HEK293 (cell line): ENCODE measurements at regions not wholly inside any gene's neighbourhood (a gene's known extent, or its start where the extent isn't known, plus 50 kb on each side); places are given as distances from the start of the nearest gene placed in this dataset.

Source experiments
- CTCF ChIA-PET: fragments of 350-600 bp; formaldehyde crosslinking; extraction: SDS; loops from one replicate; lab custom pipeline; 2021; ENCODE audit warnings: antibody characterized with exemption; lab: Yijun Ruan, JAX
- POLR2A ChIA-PET: fragments of 300-600 bp; formaldehyde crosslinking; extraction: SDS; loops from one replicate; lab custom pipeline; 2020; ENCODE audit warnings: antibody characterized with exemption, inconsistent platforms; lab: Yijun Ruan, JAX
- H3K27ac ChIP-seq: fragments of 200-500 bp; sonication (Bioruptor generic); 2 replicates; pipeline ENCODE4 v1.5.1; 2014; ENCODE audit warnings: low read depth, low read length, control low read depth, inconsistent platforms; ENCODE audit errors: extremely low read depth
- H3K36me3 ChIP-seq, 2 experiments: fragments of 200-500 bp in 1 of 2; sonication (Bioruptor generic) in 1 of 2; 1 replicate in 1 of 2; 2 replicates in 1 of 2; pipeline ENCODE4 v1.5.1; 2014 to 2017; ENCODE audit warnings: inconsistent platforms in 2 of 2, low read length in 2 of 2; ENCODE audit not compliant: control insufficient read depth in 2 of 2, insufficient read depth in 1 of 2
- H3K4me1 ChIP-seq: fragments of 200-500 bp; sonication (Bioruptor generic); 2 replicates; pipeline ENCODE4 v1.5.1; 2014; ENCODE audit warnings: mild to moderate bottlenecking, low read length, inconsistent platforms; ENCODE audit not compliant: control insufficient read depth, insufficient read depth
- H3K4me3 ChIP-seq: 2 replicates; pipeline ENCODE4 v1.5.1; 2011; ENCODE audit warnings: low read depth, mild to moderate bottlenecking, control low read depth, low read length, moderate library complexity
- H3K9me3 ChIP-seq: fragments of 200-500 bp; sonication (Bioruptor generic); 2 replicates; pipeline ENCODE4 v1.5.1; 2014; ENCODE audit warnings: low read depth, low read length, inconsistent platforms; ENCODE audit not compliant: control insufficient read depth, insufficient read depth
- BCL11A ChIP-seq: fragments of 450-650 bp; formaldehyde crosslinking; IDR thresholded peaks from 2 replicates; pipeline ENCODE4 v1.5.1; 2016; ENCODE audit warnings: low read depth, missing biosample characterization, missing genetic modification characterization
- BCL11B ChIP-seq: fragments of 450-650 bp; formaldehyde crosslinking; IDR thresholded peaks from 2 replicates; pipeline ENCODE4 v1.5.1; 2016; ENCODE audit warnings: low read depth, missing biosample characterization, missing genetic modification characterization
- HOXA7 ChIP-seq: sonication (generic); formaldehyde crosslinking; IDR thresholded peaks from 2 replicates; pipeline ENCODE4 v1.8.1; 2022; ENCODE audit warnings: missing genetic modification reagents, borderline replicate concordance
- RBAK ChIP-seq: fragments of 450-650 bp; formaldehyde crosslinking; IDR thresholded peaks from 2 replicates; pipeline ENCODE4 v1.5.1; 2016; ENCODE audit warnings: missing biosample characterization, missing genetic modification characterization
- YY1 ChIP-seq: fragments of 450-650 bp; formaldehyde crosslinking; IDR thresholded peaks from 2 replicates; pipeline ENCODE4 v1.5.1; 2018; ENCODE audit warnings: missing biosample characterization, missing genetic modification characterization
- ZNF132 ChIP-seq: fragments of 450-650 bp; formaldehyde crosslinking; IDR thresholded peaks from 2 replicates; pipeline ENCODE4 v1.5.1; 2017; ENCODE audit warnings: missing biosample characterization, missing genetic modification characterization, borderline replicate concordance
- ZNF133 ChIP-seq: fragments of 450-650 bp; formaldehyde crosslinking; IDR thresholded peaks from 2 replicates; pipeline ENCODE4 v1.5.1; 2016; ENCODE audit warnings: missing biosample characterization, missing genetic modification characterization
- ZNF146 ChIP-seq: fragments of 450-650 bp; formaldehyde crosslinking; IDR thresholded peaks from 2 replicates; pipeline ENCODE4 v1.5.1; 2016; ENCODE audit warnings: missing biosample characterization, missing genetic modification characterization
- ZNF211 ChIP-seq: fragments of 450-650 bp; formaldehyde crosslinking; IDR thresholded peaks from 2 replicates; pipeline ENCODE4 v1.5.1; 2016; ENCODE audit warnings: low read depth, missing biosample characterization, missing genetic modification characterization
- ZNF324 ChIP-seq: fragments of 450-650 bp; formaldehyde crosslinking; IDR thresholded peaks from 2 replicates; pipeline ENCODE4 v1.5.1; 2016; ENCODE audit warnings: missing biosample characterization, missing genetic modification characterization
- ZNF416 ChIP-seq: fragments of 450-650 bp; formaldehyde crosslinking; IDR thresholded peaks from 2 replicates; pipeline ENCODE4 v1.5.1; 2016; ENCODE audit warnings: missing biosample characterization, missing genetic modification characterization
- ZNF433 ChIP-seq: fragments of 450-650 bp; formaldehyde crosslinking; IDR thresholded peaks from 2 replicates; pipeline ENCODE4 v1.5.1; 2016; ENCODE audit warnings: missing biosample characterization, missing genetic modification characterization, low read depth
- ZNF529 ChIP-seq: fragments of 450-650 bp; formaldehyde crosslinking; IDR thresholded peaks from 2 replicates; pipeline ENCODE4 v1.5.1; 2017; ENCODE audit warnings: missing genetic modification characterization, missing biosample characterization; ENCODE audit not compliant: insufficient replicate concordance
- ZNF549 ChIP-seq: fragments of 450-650 bp; IDR thresholded peaks from 2 replicates; pipeline ENCODE4 v1.5.1; 2018; ENCODE audit warnings: missing biosample characterization, missing genetic modification characterization, mild to moderate bottlenecking, inconsistent platforms, moderate library complexity
- ZNF600 ChIP-seq: fragments of 450-650 bp; formaldehyde crosslinking; IDR thresholded peaks from 2 replicates; pipeline ENCODE4 v1.5.1; 2016; ENCODE audit warnings: missing biosample characterization, missing genetic modification characterization
- ZNF660 ChIP-seq: fragments of 450-650 bp; IDR thresholded peaks from 2 replicates; pipeline ENCODE4 v1.5.1; 2018; ENCODE audit warnings: missing biosample characterization, mild to moderate bottlenecking, missing genetic modification characterization
- ZNF707 ChIP-seq: fragments of 450-650 bp; formaldehyde crosslinking; IDR thresholded peaks from 2 replicates; pipeline ENCODE4 v1.5.1; 2016; ENCODE audit warnings: missing biosample characterization, missing genetic modification characterization
- ZNF747 ChIP-seq: fragments of 450-650 bp; formaldehyde crosslinking; IDR thresholded peaks from 2 replicates; pipeline ENCODE4 v1.5.1; 2016; ENCODE audit warnings: missing biosample characterization, missing genetic modification characterization
- ZNF776 ChIP-seq: fragments of 450-650 bp; formaldehyde crosslinking; IDR thresholded peaks from 2 replicates; pipeline ENCODE4 v1.5.0; 2017; ENCODE audit warnings: missing biosample characterization, missing genetic modification characterization, borderline replicate concordance
- ZNF785 ChIP-seq: fragments of 450-650 bp; formaldehyde crosslinking; IDR thresholded peaks from 2 replicates; pipeline ENCODE4 v1.5.1; 2016; ENCODE audit warnings: missing biosample characterization, missing genetic modification characterization
- ZSCAN30 ChIP-seq: fragments of 450-650 bp; IDR thresholded peaks from 2 replicates; pipeline ENCODE4 v1.5.1; 2018; ENCODE audit warnings: missing biosample characterization, mild to moderate bottlenecking, missing genetic modification characterization, moderate library complexity
- ZSCAN5A ChIP-seq: fragments of 450-650 bp; formaldehyde crosslinking; IDR thresholded peaks from 2 replicates; pipeline ENCODE4 v1.5.1; 2016; ENCODE audit warnings: missing biosample characterization, missing genetic modification characterization
- TF ChIP-seq, protein P1 (sequence below): fragments of 450-650 bp; formaldehyde crosslinking; conservative IDR thresholded peaks from 2 replicates; pipeline ENCODE4 v1.5.1; 2016; ENCODE audit warnings: low read depth, missing biosample characterization, missing genetic modification characterization
- TF ChIP-seq, protein P2 (sequence below): fragments of 450-650 bp; formaldehyde crosslinking; IDR thresholded peaks from 2 replicates; pipeline ENCODE4 v1.5.1; 2016; ENCODE audit warnings: missing biosample characterization, missing genetic modification characterization

DNA sequence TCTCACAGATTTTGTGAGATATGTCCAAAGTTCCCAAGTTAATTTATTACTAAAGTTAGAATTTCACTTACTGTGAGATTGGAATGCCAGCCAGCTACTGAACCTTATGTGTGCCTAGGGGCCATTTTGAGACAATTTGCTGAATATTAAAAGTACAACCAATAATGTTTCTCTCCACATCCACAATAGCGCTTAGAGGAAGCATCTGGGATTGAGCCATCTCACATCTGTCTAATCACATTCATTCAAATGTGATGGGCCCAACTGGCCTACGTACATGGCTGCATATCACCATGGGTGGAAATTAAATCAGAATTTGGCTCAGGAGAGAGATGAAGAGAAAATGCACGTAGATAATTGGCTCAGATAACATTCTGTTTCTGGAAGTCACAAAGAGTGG is 1294.0 kb downstream of the AACS start:
- ChIA-PET CTCF (no interaction called here), POLR2A (no interaction called here)
- no peak overlapping the region for H3K27ac ChIP-seq
- H3K9me3 ChIP-seq = no peaks in the 10 kb centered on the region
- no peaks in the 10 kb centered on the region for H3K36me3 ChIP-seq
- H3K4me3 ChIP-seq = no peak overlapping the region
- TF ChIP-seq ZSCAN30 (tag by site-specific recombination) (no peak), ZNF433 (tag by site-specific recombination) (no peak), ZNF747 (tag by site-specific recombination) (no peak), ZNF133 (tag by site-specific recombination) (no peak)
- TF ChIP-seq, protein P1, sequence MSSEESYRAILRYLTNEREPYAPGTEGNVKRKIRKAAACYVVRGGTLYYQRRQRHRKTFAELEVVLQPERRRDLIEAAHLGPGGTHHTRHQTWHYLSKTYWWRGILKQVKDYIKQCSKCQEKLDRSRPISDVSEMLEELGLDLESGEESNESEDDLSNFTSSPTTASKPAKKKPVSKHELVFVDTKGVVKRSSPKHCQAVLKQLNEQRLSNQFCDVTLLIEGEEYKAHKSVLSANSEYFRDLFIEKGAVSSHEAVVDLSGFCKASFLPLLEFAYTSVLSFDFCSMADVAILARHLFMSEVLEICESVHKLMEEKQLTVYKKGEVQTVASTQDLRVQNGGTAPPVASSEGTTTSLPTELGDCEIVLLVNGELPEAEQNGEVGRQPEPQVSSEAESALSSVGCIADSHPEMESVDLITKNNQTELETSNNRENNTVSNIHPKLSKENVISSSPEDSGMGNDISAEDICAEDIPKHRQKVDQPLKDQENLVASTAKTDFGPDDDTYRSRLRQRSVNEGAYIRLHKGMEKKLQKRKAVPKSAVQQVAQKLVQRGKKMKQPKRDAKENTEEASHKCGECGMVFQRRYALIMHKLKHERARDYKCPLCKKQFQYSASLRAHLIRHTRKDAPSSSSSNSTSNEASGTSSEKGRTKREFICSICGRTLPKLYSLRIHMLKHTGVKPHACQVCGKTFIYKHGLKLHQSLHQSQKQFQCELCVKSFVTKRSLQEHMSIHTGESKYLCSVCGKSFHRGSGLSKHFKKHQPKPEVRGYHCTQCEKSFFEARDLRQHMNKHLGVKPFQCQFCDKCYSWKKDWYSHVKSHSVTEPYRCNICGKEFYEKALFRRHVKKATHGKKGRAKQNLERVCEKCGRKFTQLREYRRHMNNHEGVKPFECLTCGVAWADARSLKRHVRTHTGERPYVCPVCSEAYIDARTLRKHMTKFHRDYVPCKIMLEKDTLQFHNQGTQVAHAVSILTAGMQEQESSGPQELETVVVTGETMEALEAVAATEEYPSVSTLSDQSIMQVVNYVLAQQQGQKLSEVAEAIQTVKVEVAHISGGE (tag by site-specific recombination) = no peak
- TF ChIP-seq, all 188 proteins: peak for 0
- no peaks in the 10 kb centered on the region for H3K4me1 ChIP-seq

DNA sequence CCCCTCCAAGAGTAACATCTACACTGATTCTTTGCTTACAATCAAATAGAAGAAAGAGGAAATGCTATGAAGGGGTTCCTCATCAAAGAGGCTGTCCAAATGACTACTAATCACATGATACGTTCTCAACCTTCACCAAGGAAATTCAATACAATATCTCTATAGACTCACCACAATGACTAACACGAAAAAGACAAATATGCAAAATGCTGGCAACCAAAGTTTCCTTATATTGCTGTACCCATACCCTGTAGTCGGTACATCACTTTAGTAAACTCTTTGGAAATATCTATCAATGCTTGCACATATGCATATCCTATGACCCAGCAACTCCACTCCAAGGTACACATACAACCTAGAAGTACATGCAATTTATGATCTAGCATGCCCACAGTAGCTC is 1296.6 kb downstream of the AACS start:
- ChIA-PET POLR2A (no interaction called here), CTCF (interaction anchor here (0.7 kb wide), 1 partner anchor 20 kb away, joined by 3 read pairs; no protein-coding TSS in a partner anchor)
- H3K4me1 ChIP-seq = no peaks in the 10 kb centered on the region
- no peak overlapping the region for H3K27ac ChIP-seq
- no peak for TF ChIP-seq HOXA7
- TF ChIP-seq, protein P2, sequence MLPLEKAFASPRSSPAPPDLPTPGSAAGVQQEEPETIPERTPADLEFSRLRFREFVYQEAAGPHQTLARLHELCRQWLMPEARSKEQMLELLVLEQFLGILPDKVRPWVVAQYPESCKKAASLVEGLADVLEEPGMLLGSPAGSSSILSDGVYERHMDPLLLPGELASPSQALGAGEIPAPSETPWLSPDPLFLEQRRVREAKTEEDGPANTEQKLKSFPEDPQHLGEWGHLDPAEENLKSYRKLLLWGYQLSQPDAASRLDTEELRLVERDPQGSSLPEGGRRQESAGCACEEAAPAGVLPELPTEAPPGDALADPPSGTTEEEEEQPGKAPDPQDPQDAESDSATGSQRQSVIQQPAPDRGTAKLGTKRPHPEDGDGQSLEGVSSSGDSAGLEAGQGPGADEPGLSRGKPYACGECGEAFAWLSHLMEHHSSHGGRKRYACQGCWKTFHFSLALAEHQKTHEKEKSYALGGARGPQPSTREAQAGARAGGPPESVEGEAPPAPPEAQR (tag by site-specific recombination) = no peak
- TF ChIP-seq BCL11A (tag by site-specific recombination) = no peak
- no peak for TF ChIP-seq YY1 (tag by site-specific recombination)
- TF ChIP-seq ZNF324 (tag by site-specific recombination) = no peak
- no peak overlapping the region for H3K4me3 ChIP-seq
- H3K9me3 ChIP-seq = no peaks in the 10 kb centered on the region
- no peaks in the 10 kb centered on the region for H3K36me3 ChIP-seq

GRCh38 chr12:126362493-126362892 is 1297.3 kb downstream of the AACS start:
- Histone ChIP-seq H3K27ac (no peak overlapping the region), H3K4me3 (no peak overlapping the region), H3K4me1 (no peaks in the 10 kb centered on the region), H3K9me3 (no peaks in the 10 kb centered on the region), H3K36me3 (no peaks in the 10 kb centered on the region)
- ChIA-PET POLR2A (no interaction called here), CTCF (no interaction called here)
- TF ChIP-seq, protein P2 (tag by site-specific recombination) = no peak
- TF ChIP-seq ZNF132 = no peak
- TF ChIP-seq ZNF529 (tag by site-specific recombination) = no peak
- TF ChIP-seq ZNF660 (tag by site-specific recombination) = no peak
- no peak for TF ChIP-seq ZNF600 (tag by site-specific recombination)
- TF ChIP-seq ZNF211 (tag by site-specific recombination) = no peak
- no peak for TF ChIP-seq BCL11B
- TF ChIP-seq ZNF549 (tag by site-specific recombination) = no peak
- TF ChIP-seq ZSCAN5A (tag by site-specific recombination) = no peak
- TF ChIP-seq ZNF416 (tag by site-specific recombination) = no peak
- TF ChIP-seq ZNF776 (tag by site-specific recombination) = no peak
- no peak for TF ChIP-seq RBAK
- TF ChIP-seq ZNF146 (tag by site-specific recombination) = no peak
- TF ChIP-seq ZNF785 (tag by site-specific recombination) = no peak
- TF ChIP-seq ZNF707 (tag by site-specific recombination) = no peak
